ENCODE measurements at regions not wholly inside any gene's neighbourhood (a gene's known extent, or its start where the extent isn't known, plus 50 kb on each side); places are given as distances from the start of the nearest gene placed in this dataset.
A peak's percentile ranks its signal among the peaks of the same experiment; 100 is the strongest.

GRCh38 chr7:65744406-65744805 lies 128.5 kb upstream of the VKORC1L1 start:
- no peak overlapping the region for H3K27ac ChIP-seq (ENCODE audit: insufficient read depth, low read length)
- intact Hi-C loops (cut with micrococcal nuclease), result no loop called here
- BruUV-seq (replicated peaks), result no TSS peak

More at GRCh38 chr7:65744406-65744805, 128.5 kb upstream of the VKORC1L1 start:
- H2BK5ac ChIP-seq (ENCODE audit: low read depth, low read length, poor library complexity, severe bottlenecking), result no peak overlapping the region
- no peak overlapping the region for H2AFZ ChIP-seq (replicated peaks; ENCODE audit: low read length, poor library complexity)
- no peaks in the 10 kb centered on the region for H3K27me3 ChIP-seq (ENCODE audit: control insufficient read depth, insufficient read depth, low read length)
- ChIA-PET CTCF (no interaction called here), POLR2A (ENCODE audit: unreplicated experiment) (no interaction called here)
- H3K4me1 ChIP-seq (ENCODE audit: control insufficient read depth, insufficient read depth, low read length), result peaks cover 5% of the 10 kb centered on the region
- in situ Hi-C loops (cut with MboI; ENCODE audit: low sequenced_read_pairs), result loop anchor here (25.0 kb wide), 1 partner anchor 218 kb away; no protein-coding TSS in a partner anchor
- H3K36me3 ChIP-seq (ENCODE audit: control insufficient read depth, insufficient read depth, low read length), result peaks cover 5% of the 10 kb centered on the region
- H4K8ac ChIP-seq (ENCODE audit: low read depth in 2 of 2, low read length in 2 of 2), result no peak overlapping the region
- no peak for DNase-seq
- no peak overlapping the region for H4K5ac ChIP-seq (ENCODE audit: low read depth, low read length)
- no peak for TF ChIP-seq RCOR1 (IDR thresholded peaks at IDR 0.05; ENCODE audit: insufficient replicate concordance, low read length)
- no peak for TF ChIP-seq SMC3 (IDR thresholded peaks at IDR 0.05; ENCODE audit: low read depth, low read length)
- TF ChIP-seq CTCF (conservative IDR thresholded peaks at IDR 0.05; ENCODE audit: low read depth, low read length), result no peak
- no peak for TF ChIP-seq RFX5 (IDR thresholded peaks at IDR 0.05; ENCODE audit: low read depth, low read length)
- TF ChIP-seq CEBPB (IDR thresholded peaks at IDR 0.05; ENCODE audit: low read depth, low read length), result no peak
- no peak for TF ChIP-seq MXI1 (IDR thresholded peaks at IDR 0.05; ENCODE audit: borderline replicate concordance, low read depth, low read length)
- TF ChIP-seq NFE2L2 (IDR thresholded peaks at IDR 0.05; ENCODE audit: low read depth, low read length), result no peak
- no peak overlapping the region for H3K9ac ChIP-seq (ENCODE audit: low read depth, low read length)
- peaks cover 12 to 29% of the 10 kb centered on the region in 2 experiments for H3K79me1 ChIP-seq (ENCODE audit: low read depth in 1 of 2, low read length in 2 of 2)
- no peak overlapping the region for H2AK5ac ChIP-seq (ENCODE audit: low read depth, low read length)
- H3K4me3 ChIP-seq (ENCODE audit: insufficient read depth, low read depth, low read length), result no peak overlapping the region
- H3K23ac ChIP-seq (ENCODE audit: low read depth, low read length), result no peak overlapping the region
- no peak overlapping the region for H3K56ac ChIP-seq (ENCODE audit: extremely low read depth, insufficient read depth, low read length)
- H3K9me1 ChIP-seq (ENCODE audit: insufficient read depth, low read length), result peaks cover 7% of the 10 kb centered on the region; the same call in 1 of the 2 replicates
- ATAC-seq (ENCODE audit: low read depth), result no peak
- dilution Hi-C loops (cut with HindIII; ENCODE audit: low sequenced_read_pairs, unreplicated experiment), result no loop called here
- H2BK15ac ChIP-seq (ENCODE audit: low read depth, low read length), result no peak overlapping the region
- H2BK120ac ChIP-seq (ENCODE audit: low read depth, low read length), result no peak overlapping the region
- WGBS, 2 experiments (ENCODE audit: extremely low coverage in 2 of 2, insufficient read length in 1 of 2), result no CpG with 5 or more reads among the region's 2 CpGs
- H2BK20ac ChIP-seq (ENCODE audit: low read depth, low read length), result peak overlapping the region; percentile 11; the same call in 1 of the 2 replicates
- H4K20me1 ChIP-seq (ENCODE audit: insufficient read depth, low read length), result no peaks in the 10 kb centered on the region
- no peak overlapping the region for H3K18ac ChIP-seq (ENCODE audit: low read depth, low read length)
- H4K91ac ChIP-seq (ENCODE audit: insufficient read depth, low read depth, low read length), result no peak overlapping the region
- H3K4me2 ChIP-seq (ENCODE audit: low read depth, low read length), result no peak overlapping the region
- no peaks in the 10 kb centered on the region for H3K9me3 ChIP-seq (ENCODE audit: control insufficient read depth, insufficient read depth, low read length)
- no peak overlapping the region for H3K4ac ChIP-seq (ENCODE audit: low read depth, low read length)
- no peak overlapping the region for H2AK9ac ChIP-seq (replicated peaks; ENCODE audit: low read depth, low read length, poor library complexity)
- H3K14ac ChIP-seq (replicated peaks; ENCODE audit: low read depth, low read length), result no peak overlapping the region

Measured in IMR-90 (cell line).